Stomach (tissue), 8 donors: ENCODE measurements at regions not wholly inside any gene's neighbourhood (a gene's known extent, or its start where the extent isn't known, plus 50 kb on each side); places are given as distances from the start of the nearest gene placed in this dataset.

Source experiments
- DNase-seq, 2 donors: peaks; one replicate each; pipeline versions ENCODE4 v3.0.0 to v3.0.0-alpha.2; 2013 to 2019
- H3K27ac ChIP-seq, 5 donors: fragments of 200-600 bp in 4 of 5; sonication (generic) in 4 of 5; one replicate each; pipeline ENCODE4 v1.5.1; 2013 to 2019; ENCODE audit warnings: mild to moderate bottlenecking in 1 of 5, moderate library complexity in 1 of 5
- H3K27me3 ChIP-seq, 3 donors: fragments of 200-600 bp; sonication (generic); one replicate each; pipeline ENCODE4 v1.5.1; 2017 to 2019; ENCODE audit warnings: mixed run types in 1 of 3
- H3K36me3 ChIP-seq, 4 donors: fragments of 200-600 bp; sonication (generic); 1 replicate in 3 of 4; 2 replicates in 1 of 4; pipeline ENCODE4 v1.5.1; 2016 to 2019
- H3K4me1 ChIP-seq, 4 donors: fragments of 200-600 bp; sonication (generic); one replicate each; pipeline ENCODE4 v1.5.1; 2016 to 2019
- H3K4me3 ChIP-seq, 4 donors: fragments of 200-600 bp; sonication (generic) in 3 of 4; one replicate each; pipeline ENCODE4 v1.5.1; 2016 to 2019; ENCODE audit warnings: mild to moderate bottlenecking in 1 of 4
- H3K9me3 ChIP-seq, 4 donors: fragments of 200-600 bp; sonication (generic); one replicate each; pipeline ENCODE4 v1.5.1; 2016 to 2019
- CTCF ChIP-seq, 7 experiments: fragments of 450-650 bp in 4 of 7; fragments of 200-600 bp in 3 of 7; sonication (generic) in 3 of 7; IDR thresholded peaks; one replicate each; pipeline ENCODE4 v1.5.1; 2016 to 2019; ENCODE audit warnings: antibody characterized with exemption in 7 of 7, control low read depth in 2 of 7, mild to moderate bottlenecking in 1 of 7
- EP300 ChIP-seq: sonication (generic); formaldehyde crosslinking; IDR thresholded peaks from one replicate; pipeline ENCODE4 v1.6.1; 2017; ENCODE audit warnings: antibody characterized with exemption
- POLR2A ChIP-seq, 4 donors: fragments of 450-650 bp; IDR thresholded peaks; one replicate each; pipeline ENCODE4 v1.6.1; 2016; ENCODE audit warnings: antibody characterized with exemption in 4 of 4, control low read depth in 2 of 4, mild to moderate bottlenecking in 1 of 4, moderate library complexity in 1 of 4
- POLR2AphosphoS5 ChIP-seq, 3 donors: sonication (generic); formaldehyde crosslinking; IDR thresholded peaks; one replicate each; pipeline ENCODE4 v1.6.1; 2016; ENCODE audit warnings: antibody characterized with exemption in 3 of 3
- WGBS, 5 donors: extraction: QIAGEN DNeasy Blood & Tissue Kit in 3 of 5; methylation state at CpG; one replicate each; pipeline versions ENCODE4 v1.1.5 to v1.1.7; 2013 to 2018; 5-methylcytosine and 5-hydroxymethylcytosine counted together
- intact Hi-C: fragments of 100-400 bp; cut with DNase I; formaldehyde crosslinking; loops from one replicate; pipeline ENCODE4 v1.15.1; 2023; ENCODE audit warnings: low total_unique reads
- donor health status: healthy with polysubstance abuse.
- donor health status: Bipolar disorder and iron deficiency.
- donor health status: healthy.

- no peak for DNase-seq
- Histone ChIP-seq H3K36me3 (no peaks in the 10 kb centered on the region), H3K4me1 (no peaks in the 10 kb centered on the region), H3K27ac (no peak overlapping the region), H3K9me3 (no peaks in the 10 kb centered on the region), H3K27me3 (no peaks in the 10 kb centered on the region), H3K4me3 (no peak overlapping the region)
- no peak for TF ChIP-seq CTCF (IDR thresholded peaks at IDR 0.05)
- no peak for TF ChIP-seq EP300
- no peak for TF ChIP-seq POLR2AphosphoS5 (IDR thresholded peaks at IDR 0.05)
- no peak for TF ChIP-seq POLR2A (IDR thresholded peaks at IDR 0.05)
- 72 to 76% (median 74%) methylated on average over 9 of the region's 9 CpGs for WGBS, 5 donors
- intact Hi-C loops: loop anchor here (10.0 kb wide), 1 partner anchor 605 kb away; no protein-coding TSS in a partner anchor
These were observed 173.3 kb downstream of the FBXO8 start for GRCh38 chr4:174110180-174110579.

- 54 to 62% (median 56%) methylated on average over 6 of the region's 6 CpGs for WGBS, 5 donors
- Histone ChIP-seq H3K36me3 (no peaks in the 10 kb centered on the region), H3K27me3 (no peaks in the 10 kb centered on the region), H3K9me3 (no peaks in the 10 kb centered on the region), H3K4me1 (no peaks in the 10 kb centered on the region), H3K27ac (no peak overlapping the region), H3K4me3 (no peak overlapping the region)
- no peak for TF ChIP-seq POLR2A (IDR thresholded peaks at IDR 0.05)
- no peak for TF ChIP-seq POLR2AphosphoS5 (IDR thresholded peaks at IDR 0.05)
- no peak for TF ChIP-seq EP300
- no peak for TF ChIP-seq CTCF (IDR thresholded peaks at IDR 0.05)
- DNase-seq: no peak
- intact Hi-C loops: no loop called here
These were observed 175.6 kb downstream of the FBXO8 start for GRCh38 chr4:174107746-174108354.

- TF ChIP-seq POLR2AphosphoS5 (IDR thresholded peaks at IDR 0.05): no peak
- TF ChIP-seq POLR2A (IDR thresholded peaks at IDR 0.05): no peak
- TF ChIP-seq CTCF (IDR thresholded peaks at IDR 0.05): no peak
- 57 to 68% (median 59%) methylated on average over 1 of the region's 1 CpG for WGBS, 5 donors
These were observed 178.3 kb downstream of the FBXO8 start for GRCh38 chr4:174105202-174105601.

GRCh38 chr4:174100910-174101309 is 182.6 kb downstream of the FBXO8 start:
- intact Hi-C loops: no loop called here
- H3K27me3 ChIP-seq: no peaks in the 10 kb centered on the region
- no peak overlapping the region for H3K27ac ChIP-seq
- no peak overlapping the region for H3K4me3 ChIP-seq
- no peaks in the 10 kb centered on the region for H3K36me3 ChIP-seq
- H3K4me1 ChIP-seq: no peaks in the 10 kb centered on the region
- TF ChIP-seq EP300 (no peak), POLR2AphosphoS5 (IDR thresholded peaks at IDR 0.05) (no peak), POLR2A (IDR thresholded peaks at IDR 0.05) (no peak), CTCF (IDR thresholded peaks at IDR 0.05) (no peak)
- WGBS, 5 donors: 84 to 91% (median 88%) methylated on average over 2 of the region's 2 CpGs
- no peaks in the 10 kb centered on the region for H3K9me3 ChIP-seq
- no peak for DNase-seq

More at GRCh38 chr4:174105202-174105601, 178.3 kb downstream of the FBXO8 start:
- no peak overlapping the region for H3K4me3 ChIP-seq
- no peaks in the 10 kb centered on the region for H3K4me1 ChIP-seq
- no peaks in the 10 kb centered on the region for H3K36me3 ChIP-seq
- no peaks in the 10 kb centered on the region for H3K27me3 ChIP-seq
- no peak for DNase-seq
- no peak overlapping the region for H3K27ac ChIP-seq
- H3K9me3 ChIP-seq: no peaks in the 10 kb centered on the region
- intact Hi-C loops: no loop called here
